ENCODE measurements at regions not wholly inside any gene's neighbourhood (a gene's known extent, or its start where the extent isn't known, plus 50 kb on each side); places are given as distances from the start of the nearest gene placed in this dataset.

DNA sequence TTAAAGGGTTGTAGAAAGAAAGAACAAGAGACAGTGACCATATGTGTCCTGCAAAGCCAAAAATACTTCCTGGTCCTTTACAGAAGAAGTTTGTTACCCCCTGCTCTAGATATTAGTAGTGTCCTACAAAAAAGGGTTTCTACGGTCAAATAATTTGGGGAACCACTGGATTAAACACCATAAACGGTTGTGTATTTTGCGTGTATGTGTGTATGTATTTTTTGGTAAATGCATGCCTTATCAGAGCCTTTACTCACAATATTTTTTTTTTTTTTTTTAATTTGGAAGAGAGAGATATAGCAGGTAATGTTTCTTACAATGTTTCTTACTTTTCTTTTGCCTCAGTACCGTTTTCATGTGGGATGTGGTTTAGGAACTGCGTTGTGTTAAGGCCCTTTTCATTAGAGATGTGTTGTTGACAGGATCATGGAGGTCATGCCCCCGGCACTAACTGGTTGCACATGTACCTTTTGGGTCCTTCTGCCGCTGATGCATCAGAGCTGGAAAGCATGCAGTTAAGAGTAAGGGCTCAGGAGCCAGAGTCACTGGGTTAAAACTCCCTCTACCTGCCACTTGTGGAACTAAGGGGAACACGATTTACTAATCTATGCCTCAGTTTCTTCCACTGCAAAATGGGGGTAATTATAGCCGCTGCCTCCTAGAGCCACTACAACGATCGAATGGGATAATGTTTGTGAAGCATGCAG lies 234.6 kb upstream of the KAZN start:
- H2AFZ ChIP-seq (ENCODE audit: low read length) = no peak overlapping the region
- intact Hi-C loops (cut with micrococcal nuclease; ENCODE audit: unreplicated experiment) = no loop called here
- WGBS (ENCODE audit: low lambda C conversion rate) = 7% methylated on average over 11 of the region's 11 CpGs
- TF ChIP-seq MEIS2 (CRISPR knock-in tag; IDR thresholded peaks at IDR 0.05) = no peak
- TF ChIP-seq ZNF501 (CRISPR knock-in tag; IDR thresholded peaks at IDR 0.05) = no peak
- no peak for TF ChIP-seq ZFP41 (CRISPR knock-in tag; IDR thresholded peaks at IDR 0.05; ENCODE audit: borderline replicate concordance)
- TF ChIP-seq, protein P1, sequence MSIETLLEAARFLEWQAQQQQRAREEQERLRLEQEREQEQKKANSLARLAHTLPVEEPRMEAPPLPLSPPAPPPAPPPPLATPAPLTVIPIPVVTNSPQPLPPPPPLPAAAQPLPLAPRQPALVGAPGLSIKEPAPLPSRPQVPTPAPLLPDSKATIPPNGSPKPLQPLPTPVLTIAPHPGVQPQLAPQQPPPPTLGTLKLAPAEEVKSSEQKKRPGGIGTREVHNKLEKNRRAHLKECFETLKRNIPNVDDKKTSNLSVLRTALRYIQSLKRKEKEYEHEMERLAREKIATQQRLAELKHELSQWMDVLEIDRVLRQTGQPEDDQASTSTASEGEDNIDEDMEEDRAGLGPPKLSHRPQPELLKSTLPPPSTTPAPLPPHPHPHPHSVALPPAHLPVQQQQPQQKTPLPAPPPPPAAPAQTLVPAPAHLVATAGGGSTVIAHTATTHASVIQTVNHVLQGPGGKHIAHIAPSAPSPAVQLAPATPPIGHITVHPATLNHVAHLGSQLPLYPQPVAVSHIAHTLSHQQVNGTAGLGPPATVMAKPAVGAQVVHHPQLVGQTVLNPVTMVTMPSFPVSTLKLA (IDR thresholded peaks at IDR 0.05) = no peak
- no peak for TF ChIP-seq ISX (CRISPR knock-in tag; conservative IDR thresholded peaks at IDR 0.05)
- no peak for TF ChIP-seq SMARCC2 (IDR thresholded peaks at IDR 0.05)
- TF ChIP-seq DMAP1 (CRISPR knock-in tag; IDR thresholded peaks at IDR 0.05) = no peak
- TF ChIP-seq ZNF251 (CRISPR knock-in tag; IDR thresholded peaks at IDR 0.05) = no peak
- TF ChIP-seq, protein P2, sequence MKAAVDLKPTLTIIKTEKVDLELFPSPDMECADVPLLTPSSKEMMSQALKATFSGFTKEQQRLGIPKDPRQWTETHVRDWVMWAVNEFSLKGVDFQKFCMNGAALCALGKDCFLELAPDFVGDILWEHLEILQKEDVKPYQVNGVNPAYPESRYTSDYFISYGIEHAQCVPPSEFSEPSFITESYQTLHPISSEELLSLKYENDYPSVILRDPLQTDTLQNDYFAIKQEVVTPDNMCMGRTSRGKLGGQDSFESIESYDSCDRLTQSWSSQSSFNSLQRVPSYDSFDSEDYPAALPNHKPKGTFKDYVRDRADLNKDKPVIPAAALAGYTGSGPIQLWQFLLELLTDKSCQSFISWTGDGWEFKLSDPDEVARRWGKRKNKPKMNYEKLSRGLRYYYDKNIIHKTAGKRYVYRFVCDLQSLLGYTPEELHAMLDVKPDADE (CRISPR knock-in tag; IDR thresholded peaks at IDR 0.05) = no peak
- TF ChIP-seq, protein P3, sequence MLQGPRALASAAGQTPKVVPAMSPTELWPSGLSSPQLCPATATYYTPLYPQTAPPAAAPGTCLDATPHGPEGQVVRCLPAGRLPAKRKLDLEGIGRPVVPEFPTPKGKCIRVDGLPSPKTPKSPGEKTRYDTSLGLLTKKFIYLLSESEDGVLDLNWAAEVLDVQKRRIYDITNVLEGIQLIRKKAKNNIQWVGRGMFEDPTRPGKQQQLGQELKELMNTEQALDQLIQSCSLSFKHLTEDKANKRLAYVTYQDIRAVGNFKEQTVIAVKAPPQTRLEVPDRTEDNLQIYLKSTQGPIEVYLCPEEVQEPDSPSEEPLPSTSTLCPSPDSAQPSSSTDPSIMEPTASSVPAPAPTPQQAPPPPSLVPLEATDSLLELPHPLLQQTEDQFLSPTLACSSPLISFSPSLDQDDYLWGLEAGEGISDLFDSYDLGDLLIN (CRISPR knock-in tag; IDR thresholded peaks at IDR 0.05; ENCODE audit: borderline replicate concordance) = no peak
- no peak for TF ChIP-seq KLF6 (CRISPR knock-in tag; IDR thresholded peaks at IDR 0.05)
- TF ChIP-seq NR3C1 (CRISPR knock-in tag; IDR thresholded peaks at IDR 0.05) = no peak
- no peak for TF ChIP-seq FOXC1 (CRISPR knock-in tag; IDR thresholded peaks at IDR 0.05; ENCODE audit: borderline replicate concordance)
- TF ChIP-seq ZNF20 (CRISPR knock-in tag; IDR thresholded peaks at IDR 0.05) = no peak
- TF ChIP-seq, protein P4, sequence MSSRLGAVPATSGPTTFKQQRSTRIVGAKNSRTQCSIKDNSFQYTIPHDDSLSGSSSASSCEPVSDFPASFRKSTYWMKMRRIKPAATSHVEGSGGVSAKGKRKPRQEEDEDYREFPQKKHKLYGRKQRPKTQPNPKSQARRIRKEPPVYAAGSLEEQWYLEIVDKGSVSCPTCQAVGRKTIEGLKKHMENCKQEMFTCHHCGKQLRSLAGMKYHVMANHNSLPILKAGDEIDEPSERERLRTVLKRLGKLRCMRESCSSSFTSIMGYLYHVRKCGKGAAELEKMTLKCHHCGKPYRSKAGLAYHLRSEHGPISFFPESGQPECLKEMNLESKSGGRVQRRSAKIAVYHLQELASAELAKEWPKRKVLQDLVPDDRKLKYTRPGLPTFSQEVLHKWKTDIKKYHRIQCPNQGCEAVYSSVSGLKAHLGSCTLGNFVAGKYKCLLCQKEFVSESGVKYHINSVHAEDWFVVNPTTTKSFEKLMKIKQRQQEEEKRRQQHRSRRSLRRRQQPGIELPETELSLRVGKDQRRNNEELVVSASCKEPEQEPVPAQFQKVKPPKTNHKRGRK (CRISPR knock-in tag; IDR thresholded peaks at IDR 0.05) = no peak
- TF ChIP-seq, protein P5, sequence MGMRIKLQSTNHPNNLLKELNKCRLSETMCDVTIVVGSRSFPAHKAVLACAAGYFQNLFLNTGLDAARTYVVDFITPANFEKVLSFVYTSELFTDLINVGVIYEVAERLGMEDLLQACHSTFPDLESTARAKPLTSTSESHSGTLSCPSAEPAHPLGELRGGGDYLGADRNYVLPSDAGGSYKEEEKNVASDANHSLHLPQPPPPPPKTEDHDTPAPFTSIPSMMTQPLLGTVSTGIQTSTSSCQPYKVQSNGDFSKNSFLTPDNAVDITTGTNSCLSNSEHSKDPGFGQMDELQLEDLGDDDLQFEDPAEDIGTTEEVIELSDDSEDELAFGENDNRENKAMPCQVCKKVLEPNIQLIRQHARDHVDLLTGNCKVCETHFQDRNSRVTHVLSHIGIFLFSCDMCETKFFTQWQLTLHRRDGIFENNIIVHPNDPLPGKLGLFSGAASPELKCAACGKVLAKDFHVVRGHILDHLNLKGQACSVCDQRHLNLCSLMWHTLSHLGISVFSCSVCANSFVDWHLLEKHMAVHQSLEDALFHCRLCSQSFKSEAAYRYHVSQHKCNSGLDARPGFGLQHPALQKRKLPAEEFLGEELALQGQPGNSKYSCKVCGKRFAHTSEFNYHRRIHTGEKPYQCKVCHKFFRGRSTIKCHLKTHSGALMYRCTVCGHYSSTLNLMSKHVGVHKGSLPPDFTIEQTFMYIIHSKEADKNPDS (CRISPR knock-in tag; IDR thresholded peaks at IDR 0.05) = no peak
- no peak for TF ChIP-seq ZFP37 (CRISPR knock-in tag; IDR thresholded peaks at IDR 0.05; ENCODE audit: borderline replicate concordance)
- TF ChIP-seq TMF1 (CRISPR knock-in tag; IDR thresholded peaks at IDR 0.05; ENCODE audit: low read depth) = no peak
- TF ChIP-seq ZNF253 (CRISPR knock-in tag; IDR thresholded peaks at IDR 0.05; ENCODE audit: borderline replicate concordance) = no peak

More for the DNA sequence above, 234.6 kb upstream of the KAZN start:
- no TSS peak for BruUV-seq (replicated peaks)
- no peaks in the 10 kb centered on the region for H3K36me3 ChIP-seq (replicated peaks in 1 of 2; ENCODE audit: control insufficient read depth in 1 of 2, insufficient read depth in 2 of 2, low read length in 2 of 2)
- H3K9ac ChIP-seq (ENCODE audit: insufficient read depth, low read depth, low read length) = no peak overlapping the region
- H3K4me2 ChIP-seq (ENCODE audit: low read depth, low read length) = no peak overlapping the region
- peaks cover 3 to 9% of the 10 kb centered on the region in 2 experiments; a peak in 3 of 5 replicates for H3K27me3 ChIP-seq (ENCODE audit: control insufficient read depth in 1 of 2, insufficient read depth in 2 of 2, low read length in 2 of 2)
- CTCF ChIA-PET (ENCODE audit: low intra/inter-chr PET ratio, low total read pairs) = no interaction called here
- no peaks in the 10 kb centered on the region for H4K20me1 ChIP-seq (ENCODE audit: insufficient read depth, low read length)
- H3K27ac ChIP-seq (ENCODE audit: extremely low read length, insufficient read depth, low read length) = no peak overlapping the region
- no peaks in the 10 kb centered on the region for H3K4me1 ChIP-seq (ENCODE audit: insufficient read depth, low read length)
- ATAC-seq = no peak
- POLR2A ChIA-PET = no interaction called here
- in situ Hi-C loops (cut with HindIII; ENCODE audit: extremely low pct_ligation_motif_present, low pct_unique_long_range_greater_than_20kb) = no loop called here
- no peak overlapping the region for H3K4me3 ChIP-seq (replicated peaks in 1 of 3; ENCODE audit: insufficient read depth in 1 of 3, low read depth in 2 of 3, low read length in 3 of 3)
- no peak for FAIRE-seq
- no peak for DNase-seq (ENCODE audit: low spot score)
- H3K79me2 ChIP-seq (ENCODE audit: insufficient read depth, low read length) = no peaks in the 10 kb centered on the region
- H3K9me3 ChIP-seq (ENCODE audit: low read length) = peaks cover 8% of the 10 kb centered on the region; the same call in 1 of the 2 replicates
